ENCODE measurements at regions not wholly inside any gene's neighbourhood (a gene's known extent, or its start where the extent isn't known, plus 50 kb on each side); places are given as distances from the start of the nearest gene placed in this dataset.

DNA sequence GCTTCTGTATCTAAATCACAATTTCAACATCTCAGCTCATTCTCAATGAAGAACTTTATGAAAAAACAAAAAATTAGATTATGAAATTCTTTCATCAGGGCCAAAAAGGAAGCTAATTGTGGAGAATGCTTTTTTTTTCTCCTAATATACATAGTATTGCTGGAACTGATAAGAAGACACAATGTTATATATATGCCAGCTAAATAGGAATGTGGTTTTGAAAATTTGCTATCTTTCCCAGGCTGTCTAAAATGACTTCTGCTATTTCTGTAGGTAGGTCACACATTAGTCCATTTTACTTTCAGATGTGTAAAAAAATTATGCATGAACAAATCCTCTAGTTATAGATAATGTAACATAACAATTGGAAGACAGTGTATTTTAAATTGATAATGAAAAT lies 732.9 kb downstream of the RWDD3 start:
- Histone ChIP-seq H4K20me1 (ENCODE audit: insufficient read depth, low read length) (no peaks in the 10 kb centered on the region), H3K4me2 (ENCODE audit: low read length) (no peak overlapping the region), H3K36me3 (ENCODE audit: insufficient read depth, low read length) (no peaks in the 10 kb centered on the region), H3K9me3 (ENCODE audit: low read length) (no peaks in the 10 kb centered on the region), H3K79me2 (ENCODE audit: insufficient read depth, low read depth, low read length) (no peaks in the 10 kb centered on the region), H3K27ac (ENCODE audit: low read depth, low read length, poor library complexity, severe bottlenecking) (no peak overlapping the region), H3K4me1 (ENCODE audit: insufficient read depth, low read length, poor library complexity, severe bottlenecking) (no peaks in the 10 kb centered on the region), H3K9me2 (ENCODE audit: insufficient read depth, low read length) (no peaks in the 10 kb centered on the region), H3K4me3 (ENCODE audit: low read depth, low read length, poor library complexity, severe bottlenecking) (no peak overlapping the region), H2AFZ (ENCODE audit: low read length) (no peak overlapping the region)
- ChIA-PET CTCF (ENCODE audit: unreplicated experiment) (no interaction called here), POLR2A (no interaction called here)
- DNase-seq (ENCODE audit: low spot score) = no peak
- intact Hi-C loops (cut with micrococcal nuclease; ENCODE audit: unreplicated experiment) = no loop called here
- TF ChIP-seq, protein P1, sequence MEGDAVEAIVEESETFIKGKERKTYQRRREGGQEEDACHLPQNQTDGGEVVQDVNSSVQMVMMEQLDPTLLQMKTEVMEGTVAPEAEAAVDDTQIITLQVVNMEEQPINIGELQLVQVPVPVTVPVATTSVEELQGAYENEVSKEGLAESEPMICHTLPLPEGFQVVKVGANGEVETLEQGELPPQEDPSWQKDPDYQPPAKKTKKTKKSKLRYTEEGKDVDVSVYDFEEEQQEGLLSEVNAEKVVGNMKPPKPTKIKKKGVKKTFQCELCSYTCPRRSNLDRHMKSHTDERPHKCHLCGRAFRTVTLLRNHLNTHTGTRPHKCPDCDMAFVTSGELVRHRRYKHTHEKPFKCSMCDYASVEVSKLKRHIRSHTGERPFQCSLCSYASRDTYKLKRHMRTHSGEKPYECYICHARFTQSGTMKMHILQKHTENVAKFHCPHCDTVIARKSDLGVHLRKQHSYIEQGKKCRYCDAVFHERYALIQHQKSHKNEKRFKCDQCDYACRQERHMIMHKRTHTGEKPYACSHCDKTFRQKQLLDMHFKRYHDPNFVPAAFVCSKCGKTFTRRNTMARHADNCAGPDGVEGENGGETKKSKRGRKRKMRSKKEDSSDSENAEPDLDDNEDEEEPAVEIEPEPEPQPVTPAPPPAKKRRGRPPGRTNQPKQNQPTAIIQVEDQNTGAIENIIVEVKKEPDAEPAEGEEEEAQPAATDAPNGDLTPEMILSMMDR (conservative IDR thresholded peaks at IDR 0.05; ENCODE audit: low read length) = no peak
- TF ChIP-seq EZH2phosphoT487 (IDR thresholded peaks at IDR 0.05; ENCODE audit: borderline replicate concordance, low read depth, low read length) = no peak
- BruUV-seq (replicated peaks) = no TSS peak

DNA sequence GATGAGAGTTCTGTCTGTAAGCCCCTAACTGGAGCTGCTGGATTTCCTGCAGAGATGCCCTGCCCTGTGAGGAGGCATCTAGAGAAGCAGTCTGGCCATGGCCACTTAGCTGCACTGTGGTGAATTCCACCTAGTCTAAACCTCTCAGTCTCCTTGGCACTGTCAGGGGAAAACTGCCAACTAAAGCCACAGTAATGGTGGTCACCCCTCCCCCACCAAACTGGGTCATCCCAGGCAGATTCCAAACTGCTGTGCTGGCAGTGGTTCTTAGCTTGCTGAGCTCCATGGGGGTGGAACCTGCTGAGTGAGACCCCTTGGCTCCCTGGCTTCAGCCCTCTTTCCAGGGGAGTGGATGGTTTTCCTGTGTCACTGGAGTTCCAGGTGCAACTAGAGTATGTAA lies 740.6 kb downstream of the RWDD3 start:
- intact Hi-C loops (cut with micrococcal nuclease; ENCODE audit: unreplicated experiment) = no loop called here
- no peak overlapping the region for H2AFZ ChIP-seq (ENCODE audit: low read length)
- no peak for TF ChIP-seq EZH2phosphoT487 (IDR thresholded peaks at IDR 0.05; ENCODE audit: borderline replicate concordance, low read depth, low read length)
- TF ChIP-seq, protein P1 (conservative IDR thresholded peaks at IDR 0.05; ENCODE audit: low read length) = no peak
- H3K4me1 ChIP-seq (ENCODE audit: insufficient read depth, low read length, poor library complexity, severe bottlenecking) = no peaks in the 10 kb centered on the region
- H3K27ac ChIP-seq (ENCODE audit: low read depth, low read length, poor library complexity, severe bottlenecking) = no peak overlapping the region
- no peaks in the 10 kb centered on the region for H4K20me1 ChIP-seq (ENCODE audit: insufficient read depth, low read length)
- ChIA-PET POLR2A (no interaction called here), CTCF (ENCODE audit: unreplicated experiment) (no interaction called here)
- no peak overlapping the region for H3K4me2 ChIP-seq (ENCODE audit: low read length)
- no peak for DNase-seq (ENCODE audit: low spot score)
- no peaks in the 10 kb centered on the region for H3K79me2 ChIP-seq (ENCODE audit: insufficient read depth, low read depth, low read length)
- H3K9me2 ChIP-seq (ENCODE audit: insufficient read depth, low read length) = no peaks in the 10 kb centered on the region
- BruUV-seq (replicated peaks) = no TSS peak
- H3K36me3 ChIP-seq (ENCODE audit: insufficient read depth, low read length) = no peaks in the 10 kb centered on the region
- no peak overlapping the region for H3K4me3 ChIP-seq (ENCODE audit: low read depth, low read length, poor library complexity, severe bottlenecking)
- no peaks in the 10 kb centered on the region for H3K9me3 ChIP-seq (ENCODE audit: low read length)

DNA sequence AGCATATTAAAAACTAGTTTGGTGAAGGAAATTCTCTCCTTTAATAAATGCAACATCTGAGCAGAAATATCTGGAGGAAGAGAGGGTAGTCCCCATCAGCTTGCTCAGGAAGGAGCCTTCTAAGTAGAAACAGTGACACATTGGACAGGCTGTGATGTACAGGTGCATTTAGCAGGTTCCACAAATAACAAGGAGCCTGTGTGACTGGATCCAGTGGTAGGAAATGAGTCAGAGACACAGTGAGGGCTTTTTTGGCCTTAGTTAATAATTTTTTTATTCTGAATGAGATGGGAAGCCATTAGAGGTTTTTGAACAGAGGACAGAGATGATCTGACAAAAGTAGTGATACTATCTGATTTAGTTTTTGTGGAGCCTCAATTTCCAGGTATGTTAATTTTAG lies 738.9 kb upstream of the PTBP2 start:
- intact Hi-C loops (cut with micrococcal nuclease; ENCODE audit: unreplicated experiment) = no loop called here
- no peak overlapping the region for H3K27ac ChIP-seq (ENCODE audit: low read depth, low read length, poor library complexity, severe bottlenecking)
- no peak for DNase-seq (ENCODE audit: low spot score)
- TF ChIP-seq, protein P1 (conservative IDR thresholded peaks at IDR 0.05; ENCODE audit: low read length) = no peak
- TF ChIP-seq EZH2phosphoT487 (IDR thresholded peaks at IDR 0.05; ENCODE audit: borderline replicate concordance, low read depth, low read length) = no peak
- H3K4me2 ChIP-seq (ENCODE audit: low read length) = no peak overlapping the region
- no peaks in the 10 kb centered on the region for H3K9me2 ChIP-seq (ENCODE audit: insufficient read depth, low read length)
- H3K4me1 ChIP-seq (ENCODE audit: insufficient read depth, low read length, poor library complexity, severe bottlenecking) = no peaks in the 10 kb centered on the region
- BruUV-seq (replicated peaks) = no TSS peak
- H2AFZ ChIP-seq (ENCODE audit: low read length) = no peak overlapping the region
- H4K20me1 ChIP-seq (ENCODE audit: insufficient read depth, low read length) = no peaks in the 10 kb centered on the region
- H3K36me3 ChIP-seq (ENCODE audit: insufficient read depth, low read length) = no peaks in the 10 kb centered on the region
- H3K79me2 ChIP-seq (ENCODE audit: insufficient read depth, low read depth, low read length) = no peaks in the 10 kb centered on the region
- H3K9me3 ChIP-seq (ENCODE audit: low read length) = no peaks in the 10 kb centered on the region
- ChIA-PET POLR2A (interaction anchor here (0.7 kb wide), 1 partner anchor 452 kb away, joined by 3 read pairs; no protein-coding TSS in a partner anchor), CTCF (ENCODE audit: unreplicated experiment) (no interaction called here)
- H3K4me3 ChIP-seq (ENCODE audit: low read depth, low read length, poor library complexity, severe bottlenecking) = no peak overlapping the region

Data from OCI-LY7 (cell line).